HCT116 (cell line): ENCODE measurements at regions not wholly inside any gene's neighbourhood (a gene's known extent, or its start where the extent isn't known, plus 50 kb on each side); places are given as distances from the start of the nearest gene placed in this dataset.

Source experiments
- ATAC-seq: fragments of 200-7000 bp; cut with Tn5 transposase; 2 replicates; pipeline ENCODE4 v1.9.1; 2020; ENCODE audit warnings: mild to moderate bottlenecking, moderate library complexity
- BruUV-seq: library from RNA; stranded (reverse); fragments of 400-500 nt; replicated peaks from 2 replicates; lab custom pipeline; 2021; lab: Mats Ljungman, UMichigan
- CTCF ChIA-PET: fragments of 300-600 bp; sonication (Branson Sonifier 250); formaldehyde crosslinking; loops from one replicate; lab custom pipeline; 2021; ENCODE audit warnings: antibody characterized with exemption; lab: Charles Lee
- POLR2A ChIA-PET: fragments of 300-600, 350-600 bp; sonication (Branson Sonifier 250); formaldehyde crosslinking; loops from one replicate; lab custom pipeline; 2021; ENCODE audit warnings: antibody characterized with exemption; lab: Charles Lee
- RAD21 ChIA-PET, 2 experiments: fragments of 300-600 bp; sonication (Branson Sonifier 250); formaldehyde crosslinking; loops; one replicate each; lab custom pipeline; 2023; ENCODE audit warnings: low total read pairs in 2 of 2; ENCODE audit not compliant: uncharacterized antibody in 2 of 2, unreplicated experiment in 2 of 2, low non-redundant PET in 1 of 2; lab: Charles Lee
- DNase-seq: peaks from one replicate; pipeline ENCODE4 v3.0.0-alpha.2; 2010; ENCODE audit warnings: low read depth, low spot score
- H2AFZ ChIP-seq: fragments of 200-600 bp; shearing (Covaris generic), sonication (generic); 2 replicates; pipeline ENCODE4 v1.6.1; 2017; ENCODE audit warnings: low read depth, mixed run types, mixed read lengths, antibody characterized with exemption, low read length; ENCODE audit not compliant: poor library complexity, severe bottlenecking
- H3K27ac ChIP-seq: 2 replicates; pipeline ENCODE4 v1.5.1; 2012; ENCODE audit warnings: low read depth, low read length
- H3K27me3 ChIP-seq: fragments of 200-600 bp; sonication (generic); 2 replicates; pipeline ENCODE4 v1.6.1; 2016; ENCODE audit warnings: mixed run types, low read length, mixed read lengths; ENCODE audit not compliant: insufficient read depth
- H3K36me3 ChIP-seq, 2 experiments: fragments of 200-500 bp in 1 of 2; fragments of 200-600 bp in 1 of 2; sonication (Bioruptor generic) in 1 of 2; sonication (generic) in 1 of 2; 2 replicates each; pipeline versions ENCODE4 v1.5.1 to v1.6.1; 2014 to 2016; ENCODE audit warnings: low read length in 2 of 2, inconsistent platforms in 1 of 2, mixed read lengths in 1 of 2, mixed run types in 1 of 2; ENCODE audit not compliant: insufficient read depth in 2 of 2, control insufficient read depth in 1 of 2
- H3K4me1 ChIP-seq, 2 experiments: fragments of 200-600 bp in 1 of 2; sonication (generic) in 1 of 2; 2 replicates each; pipeline versions ENCODE4 v1.5.1 to v1.6.1; 2012 to 2017; ENCODE audit warnings: low read length in 2 of 2, inconsistent platforms in 1 of 2, mild to moderate bottlenecking in 1 of 2, mixed read lengths in 1 of 2, mixed run types in 1 of 2, moderate library complexity in 1 of 2; ENCODE audit not compliant: insufficient read depth in 2 of 2, control insufficient read depth in 1 of 2
- H3K4me2 ChIP-seq: fragments of 200-600 bp; sonication (generic); 2 replicates; pipeline ENCODE4 v1.6.1; 2017; ENCODE audit warnings: mixed run types, low read length, mixed read lengths
- H3K4me3 ChIP-seq, 2 experiments: fragments of 200-600 bp in 1 of 2; sonication (generic) in 1 of 2; replicated peaks in 1 of 2; 2 replicates each; pipeline ENCODE4 v1.5.1; 2011 to 2016; ENCODE audit warnings: low read length in 2 of 2, control low read depth in 1 of 2, low read depth in 1 of 2, mild to moderate bottlenecking in 1 of 2, mixed read lengths in 1 of 2, mixed run types in 1 of 2
- H3K79me2 ChIP-seq: fragments of 200-600 bp; sonication (generic); 2 replicates; pipeline ENCODE4 v1.6.1; 2017; ENCODE audit warnings: mild to moderate bottlenecking, mixed run types, low read length, moderate library complexity, mixed read lengths; ENCODE audit not compliant: insufficient read depth
- H3K9ac ChIP-seq: fragments of 200-600 bp; sonication (generic); 2 replicates; pipeline ENCODE4 v1.6.1; 2016; ENCODE audit warnings: low read length, mixed read lengths
- H3K9me2 ChIP-seq: fragments of 200-600 bp; sonication (generic), shearing (Covaris generic); 2 replicates; pipeline ENCODE4 v1.6.1; 2017; ENCODE audit warnings: mixed run types, mild to moderate bottlenecking, moderate library complexity; ENCODE audit not compliant: insufficient read depth
- H3K9me3 ChIP-seq, 2 experiments: fragments of 200-500 bp in 1 of 2; fragments of 200-600 bp in 1 of 2; sonication (Bioruptor generic) in 1 of 2; sonication (generic) in 1 of 2; 2 replicates each; pipeline ENCODE4 v1.6.1; 2014 to 2017; ENCODE audit warnings: low read length in 2 of 2, mixed read lengths in 2 of 2, inconsistent platforms in 1 of 2, low read depth in 1 of 2, mild to moderate bottlenecking in 1 of 2, mixed run types in 1 of 2, moderate library complexity in 1 of 2; ENCODE audit not compliant: control insufficient read depth in 1 of 2, insufficient read depth in 1 of 2
- H4K20me1 ChIP-seq: fragments of 200-600 bp; sonication (generic), shearing (Covaris generic); 2 replicates; pipeline ENCODE4 v1.6.1; 2017; ENCODE audit warnings: mixed run types, mild to moderate bottlenecking, moderate library complexity; ENCODE audit not compliant: insufficient read depth
- CEBPB ChIP-seq: IDR thresholded peaks from 2 replicates; pipeline ENCODE4 v1.6.1; 2012; ENCODE audit warnings: low read depth
- CTCF ChIP-seq, 3 experiments: fragments of 200-600 bp in 1 of 3; sonication (generic) in 1 of 3; IDR thresholded peaks in 2 of 3; conservative IDR thresholded peaks in 1 of 3; 2 replicates each; pipeline ENCODE4 v1.5.1; 2012 to 2017; ENCODE audit warnings: low read depth in 2 of 3, low read length in 2 of 3, antibody characterized with exemption in 1 of 3, borderline replicate concordance in 1 of 3, control low read depth in 1 of 3, mild to moderate bottlenecking in 1 of 3, mixed read lengths in 1 of 3, mixed run types in 1 of 3, moderate library complexity in 1 of 3; ENCODE audit not compliant: insufficient read depth in 1 of 3
- EGR1 ChIP-seq: IDR thresholded peaks from 2 replicates; pipeline ENCODE4 v1.6.1; 2012; ENCODE audit warnings: low read depth
- ELF1 ChIP-seq: IDR thresholded peaks from 2 replicates; pipeline ENCODE4 v1.6.1; 2012; ENCODE audit warnings: low read depth, borderline replicate concordance
- EZH2 ChIP-seq: fragments of 200-600 bp; sonication (generic); IDR thresholded peaks from 2 replicates; pipeline ENCODE4 v1.6.1; 2017; ENCODE audit warnings: antibody characterized with exemption, mixed run types
- EZH2phosphoT487 ChIP-seq: fragments of 200-600 bp; IDR thresholded peaks from 2 replicates; pipeline ENCODE4 v1.6.1; 2018; ENCODE audit warnings: antibody characterized with exemption, borderline replicate concordance
- FOSL1 ChIP-seq: IDR thresholded peaks from 2 replicates; pipeline ENCODE4 v1.6.1; 2012; ENCODE audit warnings: low read depth
- JUND ChIP-seq: IDR thresholded peaks from 2 replicates; pipeline ENCODE4 v1.6.1; 2012
- POLR2A ChIP-seq: IDR thresholded peaks from 2 replicates; pipeline ENCODE4 v1.7.0; 2011; ENCODE audit warnings: borderline replicate concordance; ENCODE audit not compliant: insufficient read depth, insufficient read length; ENCODE audit errors: extremely low read depth
- POLR2AphosphoS5 ChIP-seq: IDR thresholded peaks from 2 replicates; pipeline ENCODE4 v1.6.1; 2011; ENCODE audit warnings: mild to moderate bottlenecking, low read depth, low read length, moderate library complexity
- SIN3A ChIP-seq: IDR thresholded peaks from 2 replicates; pipeline ENCODE4 v1.6.1; 2012; ENCODE audit warnings: low read depth
- SP1 ChIP-seq: IDR thresholded peaks from 2 replicates; pipeline ENCODE4 v1.6.1; 2012; ENCODE audit warnings: low read depth
- SRF ChIP-seq: IDR thresholded peaks from 2 replicates; pipeline ENCODE4 v1.6.1; 2012; ENCODE audit warnings: low read depth
- ZBTB33 ChIP-seq: IDR thresholded peaks from 2 replicates; pipeline ENCODE4 v1.6.1; 2011; ENCODE audit warnings: mild to moderate bottlenecking, low read length, moderate library complexity; ENCODE audit not compliant: insufficient replicate concordance; ENCODE audit errors: extremely low read depth
- ZFX ChIP-seq: fragments of 450-650 bp; IDR thresholded peaks from 2 replicates; pipeline ENCODE4 v1.6.1; 2017
- ZNF274 ChIP-seq: fragments of 200-500 bp; sonication (Bioruptor generic); IDR thresholded peaks from 2 replicates; pipeline ENCODE4 v1.6.1; 2014; ENCODE audit warnings: mild to moderate bottlenecking, low read depth, low read length, inconsistent platforms
- intact Hi-C: fragments of 100-400 bp; cut with micrococcal nuclease; formaldehyde crosslinking; loops from 2 replicates; pipeline ENCODE4 v1.10.0; 2022
- TF ChIP-seq, protein P1 (sequence below): IDR thresholded peaks from 2 replicates; pipeline ENCODE4 v1.6.1; 2012

GRCh38 chr3:87836026-87836425, 222.8 kb downstream of the CGGBP1 start:
- Histone ChIP-seq H3K27ac (no peak overlapping the region), H4K20me1 (no peaks in the 10 kb centered on the region), H3K4me1 (no peaks in the 10 kb centered on the region), H3K9me3 (no peaks in the 10 kb centered on the region), H3K4me2 (no peak overlapping the region), H3K27me3 (no peaks in the 10 kb centered on the region), H3K9ac (no peak overlapping the region), H3K36me3 (no peaks in the 10 kb centered on the region), H3K79me2 (no peaks in the 10 kb centered on the region)
- no peak for DNase-seq
- ChIA-PET RAD21 (no interaction called here), CTCF (no interaction called here), POLR2A (no interaction called here)
- TF ChIP-seq FOSL1 (no peak), SP1 (no peak), POLR2AphosphoS5 (no peak), EGR1 (no peak), CEBPB (no peak), SRF (no peak), ZFX (no peak), ELF1 (no peak), EZH2 (no peak), JUND (no peak), ZNF274 (no peak), EZH2phosphoT487 (no peak), ZBTB33 (no peak), CTCF (IDR thresholded peaks at IDR 0.05 in 2 of 3, conservative IDR thresholded peaks at IDR 0.05 in 1 of 3; ENCODE audit: borderline replicate concordance in 1 of 3, insufficient read depth in 1 of 3, low read depth in 2 of 3, low read length in 2 of 3) (no peak), POLR2A (no peak), SIN3A (no peak)
- TF ChIP-seq, protein P1, sequence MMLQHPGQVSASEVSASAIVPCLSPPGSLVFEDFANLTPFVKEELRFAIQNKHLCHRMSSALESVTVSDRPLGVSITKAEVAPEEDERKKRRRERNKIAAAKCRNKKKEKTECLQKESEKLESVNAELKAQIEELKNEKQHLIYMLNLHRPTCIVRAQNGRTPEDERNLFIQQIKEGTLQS = no peak
- TF ChIP-seq, all 23 proteins: peak for 0
- intact Hi-C loops = no loop called here
- Histone ChIP-seq H3K9me2 (no peaks in the 10 kb centered on the region), H3K4me3 (no peak overlapping the region), H2AFZ (no peak overlapping the region)
- no TSS peak for BruUV-seq
- no peak for ATAC-seq
